AG04450 (cell line): ENCODE measurements at regions not wholly inside any gene's neighbourhood (a gene's known extent, or its start where the extent isn't known, plus 50 kb on each side); places are given as distances from the start of the nearest gene placed in this dataset.
"Not testable (repeated sequence)": the region's sequence is repeated elsewhere in the genome, so short reads cannot be mapped to it uniquely, and the experiment has no call there.

Experiments
- CTCF ChIA-PET: fragments of 300-600, 350-600 bp; formaldehyde crosslinking; extraction: SDS; loops from one replicate; lab custom pipeline; 2022; ENCODE audit warnings: antibody characterized with exemption, inconsistent platforms; lab: Charles Lee
- POLR2A ChIA-PET: fragments of 350-600 bp; formaldehyde crosslinking; extraction: SDS; loops from one replicate; lab custom pipeline; 2021; ENCODE audit warnings: antibody characterized with exemption, inconsistent platforms; lab: Yijun Ruan, JAX
- DNase-seq: peaks from one replicate; pipeline ENCODE4 v3.0.0-alpha.2; 2011; ENCODE audit warnings: low read depth, low spot score
- H3K27ac ChIP-seq: one replicate; pipeline ENCODE4 v1.5.1; 2012; ENCODE audit warnings: low read depth, low read length, control low read depth
- H3K27me3 ChIP-seq: one replicate; pipeline ENCODE4 v1.6.0; 2012; ENCODE audit warnings: low read length; ENCODE audit not compliant: control insufficient read depth, insufficient read depth
- H3K4me3 ChIP-seq: 2 replicates; pipeline ENCODE4 v1.5.1; 2011; ENCODE audit warnings: mild to moderate bottlenecking, low read depth, low read length, control low read depth
- H3K9me3 ChIP-seq: 2 replicates; pipeline ENCODE4 v1.5.1; 2012; ENCODE audit warnings: low read length; ENCODE audit not compliant: control insufficient read depth, insufficient read depth
- CTCF ChIP-seq: IDR thresholded peaks from 2 replicates; pipeline ENCODE4 v1.5.1; 2011; ENCODE audit warnings: low read depth, low read length, control low read depth, inconsistent platforms

- CTCF ChIA-PET: no interaction called here
- POLR2A ChIA-PET: no interaction called here
- Histone ChIP-seq H3K4me3 (no peak overlapping the region), H3K9me3 (no peaks in the 10 kb centered on the region; the same call in 1 of the 2 replicates), H3K27ac (no peak overlapping the region), H3K27me3 (peaks cover 7% of the 10 kb centered on the region)
- TF ChIP-seq CTCF: no peak
- no peak for DNase-seq
Measured at GRCh38 chr16:11414815-11415775, 69.8 kb downstream of the RMI2 start.

GRCh38 chr16:11416228-11417001, 71.2 kb downstream of the RMI2 start:
- H3K9me3 ChIP-seq: no peaks in the 10 kb centered on the region
- H3K27me3 ChIP-seq: peaks cover 7% of the 10 kb centered on the region
- POLR2A ChIA-PET: no interaction called here
- no peak for TF ChIP-seq CTCF
- H3K4me3 ChIP-seq: no peak overlapping the region
- CTCF ChIA-PET: interaction anchor here (0.7 kb wide), 1 partner anchor 7 kb away, joined by 3 read pairs; no protein-coding TSS in a partner anchor
- no peak for DNase-seq
- H3K27ac ChIP-seq: no peak overlapping the region

- Histone ChIP-seq H3K27ac (no peak overlapping the region), H3K4me3 (no peak overlapping the region), H3K27me3 (peaks cover 7% of the 10 kb centered on the region), H3K9me3 (no peaks in the 10 kb centered on the region)
- POLR2A ChIA-PET: no interaction called here
- CTCF ChIA-PET: interaction anchor here (0.7 kb wide), 2 partner anchors 8 to 10 kb away, joined by 3 read pairs; no protein-coding TSS in a partner anchor
- TF ChIP-seq CTCF: no peak
- no peak for DNase-seq
Measured at GRCh38 chr16:11417487-11417886, 72.2 kb downstream of the RMI2 start.

- Histone ChIP-seq H3K4me3 (no peak overlapping the region), H3K27me3 (peaks cover 7% of the 10 kb centered on the region), H3K27ac (no peak overlapping the region), H3K9me3 (no peaks in the 10 kb centered on the region)
- POLR2A ChIA-PET: no interaction called here
- CTCF ChIA-PET: no interaction called here
- TF ChIP-seq CTCF: no peak
- no peak for DNase-seq
Measured at GRCh38 chr16:11418506-11418905, 73.2 kb downstream of the RMI2 start.

GRCh38 chr16:11420067-11420466, 74.8 kb downstream of the RMI2 start:
- DNase-seq, H3K27ac ChIP-seq, H3K27me3 ChIP-seq, CTCF ChIA-PET, POLR2A ChIA-PET, H3K4me3 ChIP-seq, H3K9me3 ChIP-seq: not testable (repeated sequence)
